HL-60 (cell line): ENCODE measurements at regions not wholly inside any gene's neighbourhood (a gene's known extent, or its start where the extent isn't known, plus 50 kb on each side); places are given as distances from the start of the nearest gene placed in this dataset.

Experiments
- GABPA ChIP-seq: IDR thresholded peaks from 2 replicates; pipeline ENCODE4 v1.6.1; 2012; ENCODE audit warnings: low read depth
- POLR2AphosphoS5 ChIP-seq: IDR thresholded peaks from 2 replicates; pipeline ENCODE4 v1.6.1; 2012; ENCODE audit warnings: low read depth
- TF ChIP-seq, protein P1 (sequence below): IDR thresholded peaks from one replicate; pipeline ENCODE4 v1.5.1; 2011; ENCODE audit warnings: low read length, control low read depth, inconsistent platforms; ENCODE audit not compliant: insufficient read depth
- TF ChIP-seq, protein P2 (sequence below): IDR thresholded peaks from 2 replicates; pipeline ENCODE4 v1.6.1; 2012; ENCODE audit warnings: low read depth; ENCODE audit not compliant: insufficient replicate concordance

DNA sequence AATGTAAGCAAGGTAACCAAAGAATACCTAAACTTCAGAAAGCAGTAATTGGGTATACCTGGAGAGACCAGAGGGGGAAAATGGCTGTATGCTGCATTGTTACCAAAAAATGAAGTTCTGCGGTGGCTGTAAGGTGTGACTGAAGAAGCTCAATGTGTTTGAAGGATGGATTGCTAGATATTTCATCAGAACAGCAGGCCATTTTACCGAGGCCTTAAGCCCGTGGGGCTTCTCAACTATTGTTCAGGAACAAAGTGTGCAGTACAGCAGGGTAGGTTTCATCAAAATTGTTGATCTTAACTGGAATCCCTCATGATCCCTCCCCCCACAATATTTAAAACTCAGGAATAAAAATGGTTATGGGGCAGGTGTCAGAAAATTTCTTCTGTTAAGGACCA, 204.0 kb upstream of the GHITM start:
- TF ChIP-seq, protein P1, sequence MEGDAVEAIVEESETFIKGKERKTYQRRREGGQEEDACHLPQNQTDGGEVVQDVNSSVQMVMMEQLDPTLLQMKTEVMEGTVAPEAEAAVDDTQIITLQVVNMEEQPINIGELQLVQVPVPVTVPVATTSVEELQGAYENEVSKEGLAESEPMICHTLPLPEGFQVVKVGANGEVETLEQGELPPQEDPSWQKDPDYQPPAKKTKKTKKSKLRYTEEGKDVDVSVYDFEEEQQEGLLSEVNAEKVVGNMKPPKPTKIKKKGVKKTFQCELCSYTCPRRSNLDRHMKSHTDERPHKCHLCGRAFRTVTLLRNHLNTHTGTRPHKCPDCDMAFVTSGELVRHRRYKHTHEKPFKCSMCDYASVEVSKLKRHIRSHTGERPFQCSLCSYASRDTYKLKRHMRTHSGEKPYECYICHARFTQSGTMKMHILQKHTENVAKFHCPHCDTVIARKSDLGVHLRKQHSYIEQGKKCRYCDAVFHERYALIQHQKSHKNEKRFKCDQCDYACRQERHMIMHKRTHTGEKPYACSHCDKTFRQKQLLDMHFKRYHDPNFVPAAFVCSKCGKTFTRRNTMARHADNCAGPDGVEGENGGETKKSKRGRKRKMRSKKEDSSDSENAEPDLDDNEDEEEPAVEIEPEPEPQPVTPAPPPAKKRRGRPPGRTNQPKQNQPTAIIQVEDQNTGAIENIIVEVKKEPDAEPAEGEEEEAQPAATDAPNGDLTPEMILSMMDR, result no peak
- no peak for TF ChIP-seq POLR2AphosphoS5
- TF ChIP-seq, protein P2, sequence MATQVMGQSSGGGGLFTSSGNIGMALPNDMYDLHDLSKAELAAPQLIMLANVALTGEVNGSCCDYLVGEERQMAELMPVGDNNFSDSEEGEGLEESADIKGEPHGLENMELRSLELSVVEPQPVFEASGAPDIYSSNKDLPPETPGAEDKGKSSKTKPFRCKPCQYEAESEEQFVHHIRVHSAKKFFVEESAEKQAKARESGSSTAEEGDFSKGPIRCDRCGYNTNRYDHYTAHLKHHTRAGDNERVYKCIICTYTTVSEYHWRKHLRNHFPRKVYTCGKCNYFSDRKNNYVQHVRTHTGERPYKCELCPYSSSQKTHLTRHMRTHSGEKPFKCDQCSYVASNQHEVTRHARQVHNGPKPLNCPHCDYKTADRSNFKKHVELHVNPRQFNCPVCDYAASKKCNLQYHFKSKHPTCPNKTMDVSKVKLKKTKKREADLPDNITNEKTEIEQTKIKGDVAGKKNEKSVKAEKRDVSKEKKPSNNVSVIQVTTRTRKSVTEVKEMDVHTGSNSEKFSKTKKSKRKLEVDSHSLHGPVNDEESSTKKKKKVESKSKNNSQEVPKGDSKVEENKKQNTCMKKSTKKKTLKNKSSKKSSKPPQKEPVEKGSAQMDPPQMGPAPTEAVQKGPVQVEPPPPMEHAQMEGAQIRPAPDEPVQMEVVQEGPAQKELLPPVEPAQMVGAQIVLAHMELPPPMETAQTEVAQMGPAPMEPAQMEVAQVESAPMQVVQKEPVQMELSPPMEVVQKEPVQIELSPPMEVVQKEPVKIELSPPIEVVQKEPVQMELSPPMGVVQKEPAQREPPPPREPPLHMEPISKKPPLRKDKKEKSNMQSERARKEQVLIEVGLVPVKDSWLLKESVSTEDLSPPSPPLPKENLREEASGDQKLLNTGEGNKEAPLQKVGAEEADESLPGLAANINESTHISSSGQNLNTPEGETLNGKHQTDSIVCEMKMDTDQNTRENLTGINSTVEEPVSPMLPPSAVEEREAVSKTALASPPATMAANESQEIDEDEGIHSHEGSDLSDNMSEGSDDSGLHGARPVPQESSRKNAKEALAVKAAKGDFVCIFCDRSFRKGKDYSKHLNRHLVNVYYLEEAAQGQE, result no peak
- TF ChIP-seq GABPA, result no peak
